HCT116 (cell line): ENCODE measurements at regions not wholly inside any gene's neighbourhood (a gene's known extent, or its start where the extent isn't known, plus 50 kb on each side); places are given as distances from the start of the nearest gene placed in this dataset.

Experiments used
- ATAC-seq: fragments of 200-7000 bp; cut with Tn5 transposase; 2 replicates; pipeline ENCODE4 v1.9.1; 2020; ENCODE audit warnings: mild to moderate bottlenecking, moderate library complexity
- BruUV-seq: library from RNA; stranded (reverse); fragments of 400-500 nt; replicated peaks from 2 replicates; lab custom pipeline; 2021; lab: Mats Ljungman, UMichigan
- CTCF ChIA-PET: fragments of 300-600 bp; sonication (Branson Sonifier 250); formaldehyde crosslinking; loops from one replicate; lab custom pipeline; 2021; ENCODE audit warnings: antibody characterized with exemption; lab: Charles Lee
- POLR2A ChIA-PET: fragments of 300-600, 350-600 bp; sonication (Branson Sonifier 250); formaldehyde crosslinking; loops from one replicate; lab custom pipeline; 2021; ENCODE audit warnings: antibody characterized with exemption; lab: Charles Lee
- RAD21 ChIA-PET, 2 experiments: fragments of 300-600 bp; sonication (Branson Sonifier 250); formaldehyde crosslinking; loops; one replicate each; lab custom pipeline; 2023; ENCODE audit warnings: low total read pairs in 2 of 2; ENCODE audit not compliant: uncharacterized antibody in 2 of 2, unreplicated experiment in 2 of 2, low non-redundant PET in 1 of 2; lab: Charles Lee
- DNase-seq: peaks from one replicate; pipeline ENCODE4 v3.0.0-alpha.2; 2010; ENCODE audit warnings: low read depth, low spot score
- H2AFZ ChIP-seq: fragments of 200-600 bp; shearing (Covaris generic), sonication (generic); 2 replicates; pipeline ENCODE4 v1.6.1; 2017; ENCODE audit warnings: low read depth, mixed run types, mixed read lengths, antibody characterized with exemption, low read length; ENCODE audit not compliant: poor library complexity, severe bottlenecking
- H3K27ac ChIP-seq: 2 replicates; pipeline ENCODE4 v1.5.1; 2012; ENCODE audit warnings: low read depth, low read length
- H3K27me3 ChIP-seq: fragments of 200-600 bp; sonication (generic); 2 replicates; pipeline ENCODE4 v1.6.1; 2016; ENCODE audit warnings: mixed run types, low read length, mixed read lengths; ENCODE audit not compliant: insufficient read depth
- H3K36me3 ChIP-seq, 2 experiments: fragments of 200-500 bp in 1 of 2; fragments of 200-600 bp in 1 of 2; sonication (Bioruptor generic) in 1 of 2; sonication (generic) in 1 of 2; 2 replicates each; pipeline versions ENCODE4 v1.5.1 to v1.6.1; 2014 to 2016; ENCODE audit warnings: low read length in 2 of 2, inconsistent platforms in 1 of 2, mixed read lengths in 1 of 2, mixed run types in 1 of 2; ENCODE audit not compliant: insufficient read depth in 2 of 2, control insufficient read depth in 1 of 2
- H3K4me1 ChIP-seq, 2 experiments: fragments of 200-600 bp in 1 of 2; sonication (generic) in 1 of 2; 2 replicates each; pipeline versions ENCODE4 v1.5.1 to v1.6.1; 2012 to 2017; ENCODE audit warnings: low read length in 2 of 2, inconsistent platforms in 1 of 2, mild to moderate bottlenecking in 1 of 2, mixed read lengths in 1 of 2, mixed run types in 1 of 2, moderate library complexity in 1 of 2; ENCODE audit not compliant: insufficient read depth in 2 of 2, control insufficient read depth in 1 of 2
- H3K4me2 ChIP-seq: fragments of 200-600 bp; sonication (generic); 2 replicates; pipeline ENCODE4 v1.6.1; 2017; ENCODE audit warnings: mixed run types, low read length, mixed read lengths
- H3K4me3 ChIP-seq, 2 experiments: fragments of 200-600 bp in 1 of 2; sonication (generic) in 1 of 2; replicated peaks in 1 of 2; 2 replicates each; pipeline ENCODE4 v1.5.1; 2011 to 2016; ENCODE audit warnings: low read length in 2 of 2, control low read depth in 1 of 2, low read depth in 1 of 2, mild to moderate bottlenecking in 1 of 2, mixed read lengths in 1 of 2, mixed run types in 1 of 2
- H3K79me2 ChIP-seq: fragments of 200-600 bp; sonication (generic); 2 replicates; pipeline ENCODE4 v1.6.1; 2017; ENCODE audit warnings: mild to moderate bottlenecking, mixed run types, low read length, moderate library complexity, mixed read lengths; ENCODE audit not compliant: insufficient read depth
- H3K9ac ChIP-seq: fragments of 200-600 bp; sonication (generic); 2 replicates; pipeline ENCODE4 v1.6.1; 2016; ENCODE audit warnings: low read length, mixed read lengths
- H3K9me2 ChIP-seq: fragments of 200-600 bp; sonication (generic), shearing (Covaris generic); 2 replicates; pipeline ENCODE4 v1.6.1; 2017; ENCODE audit warnings: mixed run types, mild to moderate bottlenecking, moderate library complexity; ENCODE audit not compliant: insufficient read depth
- H3K9me3 ChIP-seq, 2 experiments: fragments of 200-500 bp in 1 of 2; fragments of 200-600 bp in 1 of 2; sonication (Bioruptor generic) in 1 of 2; sonication (generic) in 1 of 2; 2 replicates each; pipeline ENCODE4 v1.6.1; 2014 to 2017; ENCODE audit warnings: low read length in 2 of 2, mixed read lengths in 2 of 2, inconsistent platforms in 1 of 2, low read depth in 1 of 2, mild to moderate bottlenecking in 1 of 2, mixed run types in 1 of 2, moderate library complexity in 1 of 2; ENCODE audit not compliant: control insufficient read depth in 1 of 2, insufficient read depth in 1 of 2
- H4K20me1 ChIP-seq: fragments of 200-600 bp; sonication (generic), shearing (Covaris generic); 2 replicates; pipeline ENCODE4 v1.6.1; 2017; ENCODE audit warnings: mixed run types, mild to moderate bottlenecking, moderate library complexity; ENCODE audit not compliant: insufficient read depth
- ELF1 ChIP-seq: IDR thresholded peaks from 2 replicates; pipeline ENCODE4 v1.6.1; 2012; ENCODE audit warnings: low read depth, borderline replicate concordance
- EZH2 ChIP-seq: fragments of 200-600 bp; sonication (generic); IDR thresholded peaks from 2 replicates; pipeline ENCODE4 v1.6.1; 2017; ENCODE audit warnings: antibody characterized with exemption, mixed run types
- JUND ChIP-seq: IDR thresholded peaks from 2 replicates; pipeline ENCODE4 v1.6.1; 2012
- POLR2A ChIP-seq: IDR thresholded peaks from 2 replicates; pipeline ENCODE4 v1.7.0; 2011; ENCODE audit warnings: borderline replicate concordance; ENCODE audit not compliant: insufficient read depth, insufficient read length; ENCODE audit errors: extremely low read depth
- POLR2AphosphoS5 ChIP-seq: IDR thresholded peaks from 2 replicates; pipeline ENCODE4 v1.6.1; 2011; ENCODE audit warnings: mild to moderate bottlenecking, low read depth, low read length, moderate library complexity
- RAD21 ChIP-seq: IDR thresholded peaks from 2 replicates; pipeline ENCODE4 v1.6.1; 2012; ENCODE audit warnings: low read depth, mild to moderate bottlenecking
- SIN3A ChIP-seq: IDR thresholded peaks from 2 replicates; pipeline ENCODE4 v1.6.1; 2012; ENCODE audit warnings: low read depth
- SP1 ChIP-seq: IDR thresholded peaks from 2 replicates; pipeline ENCODE4 v1.6.1; 2012; ENCODE audit warnings: low read depth
- SRF ChIP-seq: IDR thresholded peaks from 2 replicates; pipeline ENCODE4 v1.6.1; 2012; ENCODE audit warnings: low read depth
- ZFX ChIP-seq: fragments of 450-650 bp; IDR thresholded peaks from 2 replicates; pipeline ENCODE4 v1.6.1; 2017
- ZNF274 ChIP-seq: fragments of 200-500 bp; sonication (Bioruptor generic); IDR thresholded peaks from 2 replicates; pipeline ENCODE4 v1.6.1; 2014; ENCODE audit warnings: mild to moderate bottlenecking, low read depth, low read length, inconsistent platforms
- intact Hi-C: fragments of 100-400 bp; cut with micrococcal nuclease; formaldehyde crosslinking; loops from 2 replicates; pipeline ENCODE4 v1.10.0; 2022
- TF ChIP-seq, protein P1 (sequence below): IDR thresholded peaks from 2 replicates; pipeline ENCODE4 v1.6.1; 2011; ENCODE audit warnings: mild to moderate bottlenecking, low read length, moderate library complexity; ENCODE audit not compliant: insufficient replicate concordance; ENCODE audit errors: extremely low read depth
- TF ChIP-seq, protein P2 (sequence below): IDR thresholded peaks from 2 replicates; pipeline ENCODE4 v1.6.1; 2012
- TF ChIP-seq, protein P3 (sequence below), 3 experiments: fragments of 200-600 bp in 1 of 3; sonication (generic) in 1 of 3; IDR thresholded peaks in 2 of 3; conservative IDR thresholded peaks in 1 of 3; 2 replicates each; pipeline ENCODE4 v1.5.1; 2012 to 2017; ENCODE audit warnings: low read depth in 2 of 3, low read length in 2 of 3, antibody characterized with exemption in 1 of 3, borderline replicate concordance in 1 of 3, control low read depth in 1 of 3, mild to moderate bottlenecking in 1 of 3, mixed read lengths in 1 of 3, mixed run types in 1 of 3, moderate library complexity in 1 of 3; ENCODE audit not compliant: insufficient read depth in 1 of 3
- TF ChIP-seq, protein P4 (sequence below): IDR thresholded peaks from 2 replicates; pipeline ENCODE4 v1.6.1; 2012; ENCODE audit warnings: low read depth

DNA sequence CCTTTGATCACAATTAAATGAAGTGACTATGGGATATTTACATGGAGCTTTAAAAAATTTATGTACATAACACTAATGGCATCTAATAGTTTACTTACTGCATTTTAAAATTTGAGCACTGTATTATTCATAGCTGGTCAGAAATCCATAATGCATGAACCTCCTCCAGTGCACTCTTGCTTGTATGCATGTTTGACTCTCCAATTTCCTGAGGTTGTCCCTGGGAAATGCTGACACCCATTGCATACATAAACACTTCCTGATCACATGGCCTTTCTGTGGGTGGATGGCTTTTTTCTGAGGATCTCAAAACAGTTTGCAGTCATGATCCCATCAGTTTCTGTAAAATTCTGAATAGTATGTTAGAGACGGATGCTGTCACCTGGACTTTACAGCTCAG lies 577.8 kb downstream of the REEP3 start (continued):
- TF ChIP-seq, protein P1, sequence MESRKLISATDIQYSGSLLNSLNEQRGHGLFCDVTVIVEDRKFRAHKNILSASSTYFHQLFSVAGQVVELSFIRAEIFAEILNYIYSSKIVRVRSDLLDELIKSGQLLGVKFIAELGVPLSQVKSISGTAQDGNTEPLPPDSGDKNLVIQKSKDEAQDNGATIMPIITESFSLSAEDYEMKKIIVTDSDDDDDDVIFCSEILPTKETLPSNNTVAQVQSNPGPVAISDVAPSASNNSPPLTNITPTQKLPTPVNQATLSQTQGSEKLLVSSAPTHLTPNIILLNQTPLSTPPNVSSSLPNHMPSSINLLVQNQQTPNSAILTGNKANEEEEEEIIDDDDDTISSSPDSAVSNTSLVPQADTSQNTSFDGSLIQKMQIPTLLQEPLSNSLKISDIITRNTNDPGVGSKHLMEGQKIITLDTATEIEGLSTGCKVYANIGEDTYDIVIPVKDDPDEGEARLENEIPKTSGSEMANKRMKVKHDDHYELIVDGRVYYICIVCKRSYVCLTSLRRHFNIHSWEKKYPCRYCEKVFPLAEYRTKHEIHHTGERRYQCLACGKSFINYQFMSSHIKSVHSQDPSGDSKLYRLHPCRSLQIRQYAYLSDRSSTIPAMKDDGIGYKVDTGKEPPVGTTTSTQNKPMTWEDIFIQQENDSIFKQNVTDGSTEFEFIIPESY: no peak
- TF ChIP-seq ELF1 (no peak), JUND (no peak)
- TF ChIP-seq, protein P2, sequence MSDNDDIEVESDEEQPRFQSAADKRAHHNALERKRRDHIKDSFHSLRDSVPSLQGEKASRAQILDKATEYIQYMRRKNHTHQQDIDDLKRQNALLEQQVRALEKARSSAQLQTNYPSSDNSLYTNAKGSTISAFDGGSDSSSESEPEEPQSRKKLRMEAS: no peak
- TF ChIP-seq, protein P3, sequence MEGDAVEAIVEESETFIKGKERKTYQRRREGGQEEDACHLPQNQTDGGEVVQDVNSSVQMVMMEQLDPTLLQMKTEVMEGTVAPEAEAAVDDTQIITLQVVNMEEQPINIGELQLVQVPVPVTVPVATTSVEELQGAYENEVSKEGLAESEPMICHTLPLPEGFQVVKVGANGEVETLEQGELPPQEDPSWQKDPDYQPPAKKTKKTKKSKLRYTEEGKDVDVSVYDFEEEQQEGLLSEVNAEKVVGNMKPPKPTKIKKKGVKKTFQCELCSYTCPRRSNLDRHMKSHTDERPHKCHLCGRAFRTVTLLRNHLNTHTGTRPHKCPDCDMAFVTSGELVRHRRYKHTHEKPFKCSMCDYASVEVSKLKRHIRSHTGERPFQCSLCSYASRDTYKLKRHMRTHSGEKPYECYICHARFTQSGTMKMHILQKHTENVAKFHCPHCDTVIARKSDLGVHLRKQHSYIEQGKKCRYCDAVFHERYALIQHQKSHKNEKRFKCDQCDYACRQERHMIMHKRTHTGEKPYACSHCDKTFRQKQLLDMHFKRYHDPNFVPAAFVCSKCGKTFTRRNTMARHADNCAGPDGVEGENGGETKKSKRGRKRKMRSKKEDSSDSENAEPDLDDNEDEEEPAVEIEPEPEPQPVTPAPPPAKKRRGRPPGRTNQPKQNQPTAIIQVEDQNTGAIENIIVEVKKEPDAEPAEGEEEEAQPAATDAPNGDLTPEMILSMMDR (IDR thresholded peaks at IDR 0.05 in 2 of 3, conservative IDR thresholded peaks at IDR 0.05 in 1 of 3; ENCODE audit: borderline replicate concordance in 1 of 3, insufficient read depth in 1 of 3, low read depth in 2 of 3, low read length in 2 of 3): no peak

DNA sequence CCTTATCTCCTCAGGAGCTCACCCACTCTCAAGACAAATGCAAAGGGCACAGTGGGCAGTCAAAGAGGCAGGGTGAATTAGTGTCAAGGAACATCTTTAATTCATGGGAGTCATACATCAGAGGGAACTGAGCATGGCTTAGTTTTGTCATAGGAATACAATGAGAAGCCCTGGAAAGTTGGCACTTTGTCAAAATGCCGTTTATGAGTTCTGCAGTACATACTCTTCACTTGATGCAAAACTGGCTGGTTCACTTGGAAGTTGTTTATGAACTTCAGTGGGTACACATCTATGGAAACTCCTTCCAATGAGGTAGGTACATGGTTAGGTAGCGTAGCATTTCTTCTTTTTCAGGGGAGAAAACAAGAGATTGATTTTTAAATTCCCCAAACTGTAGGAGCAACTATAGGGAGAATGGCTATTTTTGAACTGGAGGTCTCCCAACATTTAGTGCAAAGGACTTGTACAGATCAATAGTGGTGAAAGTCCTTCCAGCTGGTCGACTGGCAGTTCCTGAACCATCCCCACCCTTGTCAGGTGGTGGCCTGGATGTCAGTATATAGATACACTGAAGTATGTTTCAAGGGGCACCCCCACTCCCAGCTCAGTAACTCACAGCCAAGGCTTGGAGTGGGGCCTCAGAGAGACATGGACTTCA lies 580.5 kb downstream of the REEP3 start:
- Histone ChIP-seq H3K36me3 (no peaks in the 10 kb centered on the region), H3K79me2 (no peaks in the 10 kb centered on the region), H3K9ac (no peak overlapping the region), H3K4me2 (no peak overlapping the region), H3K4me1 (no peaks in the 10 kb centered on the region), H4K20me1 (no peaks in the 10 kb centered on the region), H3K27ac (no peak overlapping the region), H3K27me3 (no peaks in the 10 kb centered on the region), H3K9me3 (no peaks in the 10 kb centered on the region), H3K9me2 (no peaks in the 10 kb centered on the region), H2AFZ (no peak overlapping the region), H3K4me3 (no peak overlapping the region)
- intact Hi-C loops: no loop called here
- no peak for TF ChIP-seq SIN3A
- no peak for TF ChIP-seq POLR2A
- no peak for TF ChIP-seq ZFX
- TF ChIP-seq ZNF274: no peak
- no peak for TF ChIP-seq SP1
- no peak for TF ChIP-seq EZH2
- TF ChIP-seq ELF1: no peak
- TF ChIP-seq RAD21: no peak
- TF ChIP-seq SRF: no peak
- TF ChIP-seq POLR2AphosphoS5: no peak
- TF ChIP-seq, protein P4, sequence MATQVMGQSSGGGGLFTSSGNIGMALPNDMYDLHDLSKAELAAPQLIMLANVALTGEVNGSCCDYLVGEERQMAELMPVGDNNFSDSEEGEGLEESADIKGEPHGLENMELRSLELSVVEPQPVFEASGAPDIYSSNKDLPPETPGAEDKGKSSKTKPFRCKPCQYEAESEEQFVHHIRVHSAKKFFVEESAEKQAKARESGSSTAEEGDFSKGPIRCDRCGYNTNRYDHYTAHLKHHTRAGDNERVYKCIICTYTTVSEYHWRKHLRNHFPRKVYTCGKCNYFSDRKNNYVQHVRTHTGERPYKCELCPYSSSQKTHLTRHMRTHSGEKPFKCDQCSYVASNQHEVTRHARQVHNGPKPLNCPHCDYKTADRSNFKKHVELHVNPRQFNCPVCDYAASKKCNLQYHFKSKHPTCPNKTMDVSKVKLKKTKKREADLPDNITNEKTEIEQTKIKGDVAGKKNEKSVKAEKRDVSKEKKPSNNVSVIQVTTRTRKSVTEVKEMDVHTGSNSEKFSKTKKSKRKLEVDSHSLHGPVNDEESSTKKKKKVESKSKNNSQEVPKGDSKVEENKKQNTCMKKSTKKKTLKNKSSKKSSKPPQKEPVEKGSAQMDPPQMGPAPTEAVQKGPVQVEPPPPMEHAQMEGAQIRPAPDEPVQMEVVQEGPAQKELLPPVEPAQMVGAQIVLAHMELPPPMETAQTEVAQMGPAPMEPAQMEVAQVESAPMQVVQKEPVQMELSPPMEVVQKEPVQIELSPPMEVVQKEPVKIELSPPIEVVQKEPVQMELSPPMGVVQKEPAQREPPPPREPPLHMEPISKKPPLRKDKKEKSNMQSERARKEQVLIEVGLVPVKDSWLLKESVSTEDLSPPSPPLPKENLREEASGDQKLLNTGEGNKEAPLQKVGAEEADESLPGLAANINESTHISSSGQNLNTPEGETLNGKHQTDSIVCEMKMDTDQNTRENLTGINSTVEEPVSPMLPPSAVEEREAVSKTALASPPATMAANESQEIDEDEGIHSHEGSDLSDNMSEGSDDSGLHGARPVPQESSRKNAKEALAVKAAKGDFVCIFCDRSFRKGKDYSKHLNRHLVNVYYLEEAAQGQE: no peak
- ChIA-PET RAD21 (no interaction called here), POLR2A (no interaction called here), CTCF (no interaction called here)
- ATAC-seq: no peak
- no TSS peak for BruUV-seq
- no peak for DNase-seq
